HG03196 (cell line): ENCODE measurements at regions not wholly inside any gene's neighbourhood (a gene's known extent, or its start where the extent isn't known, plus 50 kb on each side); places are given as distances from the start of the nearest gene placed in this dataset.
"Not testable (repeated sequence)": the region's sequence is repeated elsewhere in the genome, so short reads cannot be mapped to it uniquely, and the experiment has no call there.

ENCODE experiments used
- ATAC-seq: cut with Tn5 transposase; IDR thresholded peaks from one replicate; pipeline ENCODE4 v1.9.1; 2021; ENCODE audit not compliant: unreplicated experiment

GRCh38 chr2:64742678-64743077, 89.0 kb upstream of the SERTAD2 start:
- ATAC-seq, result no peak

GRCh38 chr2:64743739-64744330, 90.1 kb upstream of the SERTAD2 start:
- ATAC-seq, result no peak

DNA sequence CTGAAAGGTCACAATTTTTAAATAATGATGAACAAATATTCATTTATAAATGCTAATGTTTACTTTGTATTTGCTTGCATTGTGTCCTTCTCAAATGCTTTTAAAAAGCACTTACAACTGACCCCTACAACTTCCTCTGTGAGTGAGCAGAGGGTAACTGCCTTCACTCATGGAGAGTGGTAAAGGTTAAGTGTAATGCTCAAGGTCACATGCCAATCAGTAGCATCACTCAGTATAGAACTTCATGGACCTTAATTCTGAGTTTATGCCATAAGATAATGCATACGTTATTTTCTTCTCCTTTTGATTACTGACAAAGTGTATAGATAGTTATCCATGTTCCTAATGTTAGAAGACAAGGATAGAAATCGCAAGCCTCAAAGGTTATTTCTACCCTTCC, 91.8 kb upstream of the SERTAD2 start:
- ATAC-seq, result no peak

DNA sequence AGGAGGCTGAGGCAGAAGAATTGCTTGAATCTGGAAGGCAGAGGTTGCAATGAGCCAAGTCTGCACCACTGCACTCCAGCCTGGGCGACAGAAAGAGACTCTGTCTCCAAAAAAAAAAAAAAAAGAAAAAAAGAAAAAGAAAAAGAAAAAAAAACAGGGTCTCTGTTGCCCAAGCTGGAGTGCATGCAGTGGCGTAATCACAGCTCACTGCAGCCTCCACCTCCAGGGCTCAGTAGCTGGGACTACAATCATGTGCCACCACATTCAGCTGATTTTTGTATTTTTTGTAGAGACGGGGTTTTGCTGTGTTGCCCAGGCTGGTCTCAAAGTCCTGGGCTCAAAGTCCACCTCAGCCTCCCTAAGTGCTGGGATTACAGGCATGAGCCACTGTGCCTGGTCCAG, 94.0 kb upstream of the SERTAD2 start:
- ATAC-seq, result not testable (repeated sequence)

GRCh38 chr2:64748147-64748546, 94.4 kb upstream of the SERTAD2 start:
- no peak for ATAC-seq

DNA sequence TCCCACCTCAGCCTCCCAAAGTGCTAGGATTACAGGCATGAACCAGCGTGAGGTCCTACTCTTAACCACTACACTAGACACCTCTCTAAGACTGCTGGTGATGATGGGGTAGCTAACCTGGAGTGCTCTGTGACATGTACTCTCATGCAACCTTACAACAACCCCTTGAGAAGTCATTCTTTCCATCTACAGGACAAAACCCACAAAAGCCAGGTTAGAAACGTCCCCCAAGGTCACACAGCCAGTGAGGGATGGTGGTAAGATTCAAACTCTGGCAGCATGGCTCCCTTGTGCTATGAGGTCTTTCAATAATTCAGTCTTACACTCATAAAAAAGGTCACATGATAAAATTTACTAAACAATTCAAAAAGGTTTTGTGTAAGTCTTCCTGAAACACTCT, 94.8 kb upstream of the SERTAD2 start:
- ATAC-seq, result no peak

GRCh38 chr2:64749446-64749845, 95.7 kb upstream of the SERTAD2 start:
- no peak for ATAC-seq

GRCh38 chr2:64750001-64750816, 96.5 kb upstream of the SERTAD2 start:
- ATAC-seq, result no peak

DNA sequence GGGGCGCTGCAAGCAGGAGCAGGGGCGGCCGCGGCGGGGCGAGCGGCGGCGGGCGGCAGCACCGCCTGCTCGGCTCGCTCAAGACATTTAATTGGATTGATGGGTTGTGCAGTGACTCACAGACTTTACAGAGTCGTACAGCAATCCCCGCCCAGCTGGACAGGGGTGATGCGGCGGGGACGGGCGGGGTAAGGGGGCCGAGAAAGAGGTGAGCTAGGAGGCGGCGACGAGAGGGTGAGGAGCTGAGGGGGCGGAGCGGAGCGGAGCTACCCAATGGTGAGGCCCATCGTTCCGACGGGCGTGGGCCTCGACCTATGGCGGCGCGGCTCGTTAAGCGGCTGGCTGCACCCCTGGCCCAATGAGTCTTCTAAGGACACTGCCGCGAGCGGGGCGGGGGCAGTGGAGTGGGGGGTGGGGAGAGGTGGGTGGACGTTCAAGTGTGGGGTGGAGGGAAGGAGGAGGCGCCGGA, 97.1 kb upstream of the SERTAD2 start:
- ATAC-seq, result peak; percentile 83

DNA sequence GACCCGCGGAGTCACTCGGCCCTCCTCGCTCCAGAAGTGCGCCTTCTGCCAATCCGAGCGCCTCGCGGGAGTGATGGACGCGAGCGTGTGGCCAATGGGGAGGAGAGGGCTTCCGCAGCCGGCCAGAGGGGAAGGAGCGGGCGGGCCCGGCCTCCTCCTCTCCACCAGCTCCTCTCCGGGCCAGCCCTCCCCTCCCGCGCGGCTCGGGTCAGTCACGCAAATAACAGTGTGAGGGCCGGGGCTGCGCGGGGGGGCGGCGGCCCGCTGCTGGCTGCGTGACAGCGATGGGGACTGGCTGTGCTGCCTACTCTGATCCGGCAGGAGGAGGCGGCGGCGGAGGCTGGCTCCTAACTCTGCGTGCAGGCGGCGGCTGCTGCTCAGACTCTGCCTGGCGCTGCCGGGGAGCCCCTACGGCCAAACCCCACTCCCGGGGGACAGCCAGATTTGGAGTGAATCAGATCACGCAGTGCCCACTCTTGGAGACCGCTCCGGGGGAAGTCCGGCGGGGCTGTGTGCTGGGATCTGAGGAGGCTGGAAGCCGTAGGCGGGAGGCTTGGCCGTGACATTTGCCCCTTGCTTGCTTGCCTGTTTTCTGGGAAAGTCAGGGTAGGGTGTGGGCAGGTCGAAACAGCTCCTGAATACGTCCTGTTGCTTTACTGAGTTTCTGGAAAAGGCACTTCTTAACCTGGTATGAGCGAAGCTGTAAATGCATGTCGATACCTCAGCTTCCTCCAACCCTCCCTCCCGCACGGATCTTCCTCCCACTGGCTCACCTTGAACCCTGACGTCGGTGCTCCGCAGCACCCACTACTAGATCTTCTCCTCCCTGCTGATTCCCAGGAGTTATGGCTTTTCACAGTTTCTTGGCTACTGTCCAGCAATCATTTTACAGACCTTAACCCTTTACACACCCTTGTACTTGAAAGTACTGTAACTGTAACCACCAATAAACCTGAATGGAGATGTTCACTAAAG, 97.9 kb upstream of the SERTAD2 start:
- peak; percentile 85 for ATAC-seq

- no peak for ATAC-seq
Observed at GRCh38 chr2:64753399-64753798, 99.7 kb upstream of the SERTAD2 start.

GRCh38 chr2:64754570-64754969, 100.9 kb upstream of the SERTAD2 start:
- ATAC-seq, result no peak

GRCh38 chr2:64757126-64757525, 103.4 kb upstream of the SERTAD2 start:
- no peak for ATAC-seq

DNA sequence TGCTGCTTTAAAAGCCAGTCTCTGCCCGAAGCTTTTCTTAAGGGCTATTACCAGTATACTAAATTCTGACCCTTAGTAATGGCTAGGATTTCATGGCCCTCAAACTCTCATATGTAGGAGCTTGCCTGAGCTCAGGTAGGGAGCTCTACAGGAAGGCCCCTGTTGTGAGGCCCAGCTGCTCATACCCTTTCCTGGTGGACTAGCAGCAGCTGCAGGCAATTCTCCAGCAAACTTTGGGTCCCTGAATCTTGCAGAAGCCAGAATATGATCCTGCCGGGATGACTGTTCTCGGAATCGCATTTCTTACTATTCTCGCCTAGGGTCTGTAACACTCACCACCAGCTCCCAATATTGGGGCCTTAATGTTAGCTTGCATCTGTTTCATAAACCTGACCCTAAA, 106.4 kb upstream of the SERTAD2 start:
- no peak for ATAC-seq

- no peak for ATAC-seq
Observed at GRCh38 chr2:64762301-64762997, 108.7 kb upstream of the SERTAD2 start.

- no peak for ATAC-seq
Observed at GRCh38 chr2:64763126-64763525, 109.4 kb upstream of the SERTAD2 start.

DNA sequence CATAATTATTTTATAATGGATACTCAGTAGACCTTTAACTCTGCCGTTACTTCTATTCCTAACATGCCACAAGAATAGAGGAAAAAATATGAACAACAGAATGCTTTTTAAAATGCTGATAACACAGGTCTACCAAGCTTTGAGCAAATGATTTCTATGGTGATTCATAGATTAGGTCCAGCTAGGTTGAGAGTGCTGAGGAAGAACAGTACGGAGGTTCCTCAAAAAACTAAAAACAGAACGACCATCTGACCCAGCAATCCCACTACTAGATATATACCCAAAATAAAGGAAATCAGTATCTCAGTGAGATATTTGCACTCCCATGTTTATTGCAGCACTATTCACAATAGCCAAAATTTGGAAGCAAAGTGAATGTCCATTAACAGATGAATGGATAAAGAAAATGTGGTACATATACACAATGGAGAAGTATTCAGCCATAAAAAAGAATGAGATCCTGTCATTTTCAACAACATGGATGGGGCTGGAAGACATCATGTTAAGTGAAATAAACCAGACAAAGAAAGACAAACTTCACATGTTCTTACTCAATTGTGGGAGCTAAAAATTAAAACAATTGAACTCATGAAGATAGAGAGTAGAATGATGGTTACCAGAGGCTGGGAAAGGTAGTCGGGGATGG, 111.6 kb upstream of the SERTAD2 start:
- no peak for ATAC-seq

GRCh38 chr2:64766841-64767669, 113.3 kb upstream of the SERTAD2 start:
- no peak for ATAC-seq

- ATAC-seq, result peak; percentile 90
Observed at GRCh38 chr2:64767670-64768468, 114.2 kb upstream of the SERTAD2 start.
